Testis (tissue), 2 donors: ENCODE measurements at regions not wholly inside any gene's neighbourhood (a gene's known extent, or its start where the extent isn't known, plus 50 kb on each side); places are given as distances from the start of the nearest gene placed in this dataset.

Source experiments
- CTCF ChIP-seq, 3 experiments: fragments of 450-650 bp in 2 of 3; fragments of 200-600 bp in 1 of 3; sonication (generic) in 1 of 3; IDR thresholded peaks; one replicate each; pipeline ENCODE4 v1.5.1; 2016 to 2019; ENCODE audit warnings: antibody characterized with exemption in 3 of 3, mild to moderate bottlenecking in 2 of 3, moderate library complexity in 1 of 3
- POLR2A ChIP-seq: fragments of 450-650 bp; IDR thresholded peaks from one replicate; pipeline ENCODE4 v1.6.1; 2017; ENCODE audit warnings: antibody characterized with exemption, mild to moderate bottlenecking, moderate library complexity

- TF ChIP-seq CTCF (IDR thresholded peaks at IDR 0.05) = peak in 2 of 3 experiments; percentile 46 to 79
- TF ChIP-seq POLR2A = no peak
These were observed 127.4 kb downstream of the BARX1 start for GRCh38 chr9:93827545-93828330.
